ENCODE measurements at regions not wholly inside any gene's neighbourhood (a gene's known extent, or its start where the extent isn't known, plus 50 kb on each side); places are given as distances from the start of the nearest gene placed in this dataset.

DNA sequence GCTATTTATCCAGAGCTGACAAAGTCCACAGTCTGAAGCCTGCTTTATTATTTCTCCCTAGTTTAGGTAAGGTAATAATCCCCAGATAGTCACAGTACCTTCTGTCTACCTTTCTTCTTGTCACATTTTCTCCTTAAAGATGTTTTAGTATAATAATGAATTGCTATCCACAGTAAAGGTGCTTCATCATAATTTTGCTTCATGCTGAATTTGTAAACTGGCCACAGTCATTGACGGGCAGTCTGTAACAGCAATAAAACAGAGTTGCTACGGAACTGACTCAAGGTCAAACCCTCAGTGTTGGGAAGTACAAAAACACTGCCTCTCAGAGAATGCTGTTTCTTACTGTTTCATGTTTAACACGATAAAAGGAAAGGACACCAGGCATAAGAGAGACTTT lies 195.7 kb downstream of the ZNF608 start:
- H3K4me1 Mint-ChIP-seq, result peaks cover 26% of the 10 kb centered on the region
- H3K27ac Mint-ChIP-seq, result peak overlapping the region in 1 of 3 experiments; percentile 33
- no peaks in the 10 kb centered on the region for H3K36me3 Mint-ChIP-seq (ENCODE audit: low read depth)
- TF ChIP-seq, protein P1, sequence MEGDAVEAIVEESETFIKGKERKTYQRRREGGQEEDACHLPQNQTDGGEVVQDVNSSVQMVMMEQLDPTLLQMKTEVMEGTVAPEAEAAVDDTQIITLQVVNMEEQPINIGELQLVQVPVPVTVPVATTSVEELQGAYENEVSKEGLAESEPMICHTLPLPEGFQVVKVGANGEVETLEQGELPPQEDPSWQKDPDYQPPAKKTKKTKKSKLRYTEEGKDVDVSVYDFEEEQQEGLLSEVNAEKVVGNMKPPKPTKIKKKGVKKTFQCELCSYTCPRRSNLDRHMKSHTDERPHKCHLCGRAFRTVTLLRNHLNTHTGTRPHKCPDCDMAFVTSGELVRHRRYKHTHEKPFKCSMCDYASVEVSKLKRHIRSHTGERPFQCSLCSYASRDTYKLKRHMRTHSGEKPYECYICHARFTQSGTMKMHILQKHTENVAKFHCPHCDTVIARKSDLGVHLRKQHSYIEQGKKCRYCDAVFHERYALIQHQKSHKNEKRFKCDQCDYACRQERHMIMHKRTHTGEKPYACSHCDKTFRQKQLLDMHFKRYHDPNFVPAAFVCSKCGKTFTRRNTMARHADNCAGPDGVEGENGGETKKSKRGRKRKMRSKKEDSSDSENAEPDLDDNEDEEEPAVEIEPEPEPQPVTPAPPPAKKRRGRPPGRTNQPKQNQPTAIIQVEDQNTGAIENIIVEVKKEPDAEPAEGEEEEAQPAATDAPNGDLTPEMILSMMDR (IDR thresholded peaks at IDR 0.05; ENCODE audit: unreplicated experiment in 3 of 3), result no peak
- no peak overlapping the region for H3K4me3 Mint-ChIP-seq
- peaks cover 5% of the 10 kb centered on the region for H3K27me3 Mint-ChIP-seq (ENCODE audit: low read depth)
- H3K9me3 Mint-ChIP-seq, result no peaks in the 10 kb centered on the region

DNA sequence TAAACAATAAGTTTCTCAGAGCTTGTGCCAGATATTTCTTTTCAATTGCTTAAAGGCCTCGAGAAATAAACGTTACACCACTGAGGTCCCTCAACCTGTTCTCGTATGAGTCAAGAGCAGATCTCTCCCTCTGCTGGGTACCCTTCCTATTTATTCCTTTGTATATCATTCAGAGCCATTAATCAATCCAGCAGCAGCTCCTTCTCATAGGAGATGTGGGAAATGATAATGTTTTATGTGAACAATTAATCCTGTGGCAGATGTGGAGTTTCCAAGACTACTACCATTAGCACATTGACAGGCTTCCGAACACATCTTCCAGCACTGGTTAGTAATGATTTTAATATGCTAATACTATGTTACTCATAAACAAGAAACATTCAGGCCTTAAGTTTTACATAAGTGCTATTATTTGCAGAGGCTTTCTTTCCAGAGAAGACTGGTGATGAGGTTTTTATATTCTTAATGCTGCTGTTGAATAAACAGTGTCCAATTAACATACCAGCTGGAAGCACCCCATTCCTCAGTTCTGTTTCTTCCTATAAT lies 196.5 kb downstream of the ZNF608 start:
- Mint-ChIP-seq H3K4me1 (peaks cover 21% of the 10 kb centered on the region), H3K4me3 (no peak overlapping the region), H3K36me3 (ENCODE audit: low read depth) (no peaks in the 10 kb centered on the region), H3K9me3 (no peaks in the 10 kb centered on the region), H3K27ac (no peak overlapping the region), H3K27me3 (ENCODE audit: low read depth) (no peaks in the 10 kb centered on the region)
- TF ChIP-seq, protein P1 (IDR thresholded peaks at IDR 0.05; ENCODE audit: unreplicated experiment in 3 of 3), result no peak

DNA sequence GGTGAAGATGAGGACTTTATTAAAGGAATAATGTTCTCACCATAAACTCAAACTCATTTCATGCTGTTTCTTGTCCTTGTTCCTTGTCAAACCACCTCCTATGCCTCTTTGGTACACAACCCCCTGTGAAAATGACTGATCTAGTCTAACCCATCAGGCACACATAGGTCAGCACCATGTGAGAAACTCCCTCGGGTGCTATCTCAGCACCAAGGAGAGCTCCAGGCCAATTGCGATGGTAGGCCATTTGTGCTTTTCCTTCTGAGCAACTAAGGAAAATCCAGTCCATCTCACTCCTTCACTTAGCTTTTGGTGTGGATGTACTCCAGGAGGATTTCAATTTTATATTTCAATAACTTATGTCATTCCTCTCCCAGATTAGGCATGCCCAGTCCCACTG lies 199.8 kb downstream of the ZNF608 start:
- Mint-ChIP-seq H3K4me1 (peaks cover under 1% of the 10 kb centered on the region), H3K27me3 (ENCODE audit: low read depth) (peaks cover 10% of the 10 kb centered on the region), H3K4me3 (no peak overlapping the region), H3K27ac (no peak overlapping the region), H3K9me3 (no peaks in the 10 kb centered on the region), H3K36me3 (ENCODE audit: low read depth) (no peaks in the 10 kb centered on the region)
- TF ChIP-seq, protein P1 (IDR thresholded peaks at IDR 0.05; ENCODE audit: unreplicated experiment in 3 of 3), result no peak

DNA sequence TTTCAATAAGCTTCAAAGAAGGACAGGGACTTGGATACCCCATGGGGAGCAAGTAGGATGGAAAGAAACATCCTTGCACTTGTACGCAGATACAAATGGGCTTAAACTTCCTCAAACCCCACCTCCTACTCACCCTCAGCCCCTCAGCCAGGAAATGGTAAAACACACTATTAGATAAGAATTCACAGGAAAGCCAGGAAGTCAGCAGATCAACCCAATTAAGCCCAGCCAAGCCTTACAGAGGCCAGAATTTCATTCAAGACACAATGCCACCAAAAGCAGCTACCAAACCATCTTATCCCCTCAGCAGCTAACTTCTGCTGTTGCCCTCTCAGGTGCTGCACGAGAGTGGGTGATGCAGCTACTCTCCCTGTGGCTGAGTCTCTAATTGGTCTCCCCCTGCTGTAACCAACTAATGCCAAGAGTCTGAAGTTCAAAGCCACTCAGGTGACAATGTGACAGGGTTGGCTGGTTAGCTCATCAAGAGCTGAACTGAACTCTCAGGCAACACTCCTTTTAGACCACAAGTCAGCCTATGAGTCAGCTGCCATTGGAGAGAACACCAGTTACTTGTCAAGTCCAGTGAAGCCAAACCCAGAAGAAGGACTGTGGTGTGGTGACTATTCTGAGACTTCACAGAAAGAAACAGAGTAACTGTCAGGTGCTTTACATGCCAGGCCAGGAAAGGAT lies 201.9 kb downstream of the ZNF608 start:
- TF ChIP-seq, protein P1 (IDR thresholded peaks at IDR 0.05; ENCODE audit: unreplicated experiment in 3 of 3), result no peak
- no peak overlapping the region for H3K27ac Mint-ChIP-seq
- H3K27me3 Mint-ChIP-seq (ENCODE audit: low read depth), result peaks cover 10% of the 10 kb centered on the region

DNA sequence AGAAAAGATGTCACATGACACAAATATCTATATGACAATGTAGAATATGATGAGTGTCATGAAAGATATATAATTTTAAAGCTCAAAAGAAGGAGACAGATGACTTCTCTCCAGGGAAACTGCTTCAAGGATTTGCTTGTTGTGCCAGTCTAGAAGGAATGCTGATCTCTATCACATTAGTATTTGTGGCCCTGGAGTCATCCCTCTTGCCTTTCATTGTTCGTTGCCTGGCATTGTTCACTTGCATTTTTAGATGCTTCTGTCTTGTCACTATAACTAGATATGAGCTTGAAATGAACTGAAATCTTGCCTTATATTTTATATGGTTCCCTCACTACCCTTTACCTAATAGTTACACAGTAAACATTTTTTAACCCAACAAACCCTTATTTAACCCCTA lies 207.5 kb downstream of the ZNF608 start:
- Mint-ChIP-seq H3K9me3 (no peaks in the 10 kb centered on the region), H3K27me3 (ENCODE audit: low read depth) (peaks cover 5% of the 10 kb centered on the region), H3K4me1 (peaks cover 7% of the 10 kb centered on the region), H3K36me3 (ENCODE audit: low read depth) (no peaks in the 10 kb centered on the region), H3K27ac (no peak overlapping the region), H3K4me3 (no peak overlapping the region)
- TF ChIP-seq, protein P1 (IDR thresholded peaks at IDR 0.05; ENCODE audit: unreplicated experiment in 3 of 3), result no peak

More for the DNA sequence above, 201.9 kb downstream of the ZNF608 start:
- Mint-ChIP-seq H3K9me3 (no peaks in the 10 kb centered on the region), H3K4me1 (no peaks in the 10 kb centered on the region), H3K4me3 (no peak overlapping the region), H3K36me3 (ENCODE audit: low read depth) (no peaks in the 10 kb centered on the region)

DNA sequence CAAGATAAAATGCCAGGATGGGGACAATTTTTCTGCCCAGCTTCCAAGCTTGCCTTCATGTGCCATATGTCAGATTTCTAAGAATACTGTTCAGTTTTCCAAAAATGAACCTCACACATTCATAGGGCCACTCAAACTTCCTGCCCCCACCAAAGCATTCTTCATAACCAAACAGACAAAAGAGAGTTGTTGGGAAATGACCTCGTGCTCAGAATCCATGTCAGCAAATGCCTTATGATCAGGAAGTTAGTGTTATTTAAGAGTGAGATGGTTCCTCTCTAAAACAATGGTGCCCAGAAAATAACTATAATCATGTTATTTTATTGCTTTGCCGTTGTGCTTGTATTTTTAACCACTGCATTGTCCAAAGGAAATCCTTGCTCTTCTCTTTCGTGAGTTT lies 208.2 kb downstream of the ZNF608 start:
- H3K27me3 Mint-ChIP-seq (ENCODE audit: low read depth), result no peaks in the 10 kb centered on the region
- TF ChIP-seq, protein P1 (IDR thresholded peaks at IDR 0.05; ENCODE audit: unreplicated experiment in 3 of 3), result no peak
- no peak overlapping the region for H3K27ac Mint-ChIP-seq
- no peaks in the 10 kb centered on the region for H3K36me3 Mint-ChIP-seq (ENCODE audit: low read depth)
- H3K4me3 Mint-ChIP-seq, result no peak overlapping the region
- H3K9me3 Mint-ChIP-seq, result no peaks in the 10 kb centered on the region
- H3K4me1 Mint-ChIP-seq, result peaks cover 7% of the 10 kb centered on the region

Measured in nephron (organoid).